ENCODE measurements at regions not wholly inside any gene's neighbourhood (a gene's known extent, or its start where the extent isn't known, plus 50 kb on each side); places are given as distances from the start of the nearest gene placed in this dataset.

GRCh38 chr4:138696771-138697170, 318.8 kb upstream of the NOCT start:
- no peaks in the 10 kb centered on the region for H3K36me3 ChIP-seq
- H3K4me3 ChIP-seq = no peak overlapping the region
- no peak for TF ChIP-seq Cebpa-rat (IDR thresholded peaks at IDR 0.05)
- no peak overlapping the region for H3K27ac ChIP-seq
- peaks cover 0 to 8% (median 0%) of the 10 kb centered on the region in 10 experiments; a peak in 2 of 20 replicates for H3K4me1 ChIP-seq
- H3K4me2 ChIP-seq = no peak overlapping the region
- no peaks in the 10 kb centered on the region for H4K20me1 ChIP-seq
- no peaks in the 10 kb centered on the region for H3K9me3 ChIP-seq (replicated peaks in 1 of 11)
- no peaks in the 10 kb centered on the region for H3K27me3 ChIP-seq
- H3K9ac ChIP-seq = no peak overlapping the region

- H3K9ac ChIP-seq = no peak overlapping the region
- H3K9me3 ChIP-seq (replicated peaks in 1 of 11) = no peaks in the 10 kb centered on the region
- no peak overlapping the region for H3K4me3 ChIP-seq
- H3K4me1 ChIP-seq = peaks cover 0 to 8% (median 0%) of the 10 kb centered on the region in 10 experiments; a peak in 2 of 20 replicates
- H3K36me3 ChIP-seq = no peaks in the 10 kb centered on the region
- no peak overlapping the region for H3K4me2 ChIP-seq
- no peaks in the 10 kb centered on the region for H4K20me1 ChIP-seq
- H3K27ac ChIP-seq = no peak overlapping the region
- no peaks in the 10 kb centered on the region for H3K27me3 ChIP-seq
- no peak for TF ChIP-seq Cebpa-rat (IDR thresholded peaks at IDR 0.05)
Observed at GRCh38 chr4:138696058-138696457, 319.5 kb upstream of the NOCT start.

GRCh38 chr4:138693526-138693925, 322.1 kb upstream of the NOCT start:
- no peak for TF ChIP-seq Cebpa-rat (IDR thresholded peaks at IDR 0.05)
- no peak overlapping the region for H3K27ac ChIP-seq
- no peak overlapping the region for H3K4me3 ChIP-seq
- H3K36me3 ChIP-seq = no peaks in the 10 kb centered on the region
- no peaks in the 10 kb centered on the region for H3K27me3 ChIP-seq
- H3K9ac ChIP-seq = no peak overlapping the region
- H4K20me1 ChIP-seq = no peaks in the 10 kb centered on the region
- H3K4me2 ChIP-seq = no peak overlapping the region
- peaks cover 0 to 8% (median 0%) of the 10 kb centered on the region in 10 experiments; a peak in 2 of 20 replicates for H3K4me1 ChIP-seq
- no peaks in the 10 kb centered on the region for H3K9me3 ChIP-seq (replicated peaks in 1 of 11)

GRCh38 chr4:138692411-138692810, 323.2 kb upstream of the NOCT start:
- no peak for TF ChIP-seq Cebpa-rat (IDR thresholded peaks at IDR 0.05)
- Histone ChIP-seq H3K4me2 (no peak overlapping the region), H3K9me3 (replicated peaks in 1 of 11) (no peaks in the 10 kb centered on the region), H3K4me3 (no peak overlapping the region), H3K27me3 (no peaks in the 10 kb centered on the region), H3K27ac (no peak overlapping the region), H3K4me1 (peaks cover 0 to 8% (median 0%) of the 10 kb centered on the region in 10 experiments; a peak in 2 of 20 replicates), H4K20me1 (no peaks in the 10 kb centered on the region), H3K9ac (no peak overlapping the region), H3K36me3 (no peaks in the 10 kb centered on the region)

- no peak overlapping the region for H3K4me3 ChIP-seq
- TF ChIP-seq Cebpa-rat (IDR thresholded peaks at IDR 0.05) = no peak
- H3K36me3 ChIP-seq = no peaks in the 10 kb centered on the region
- H3K9me3 ChIP-seq (replicated peaks in 1 of 11) = no peaks in the 10 kb centered on the region
- no peaks in the 10 kb centered on the region for H3K27me3 ChIP-seq
- H4K20me1 ChIP-seq = no peaks in the 10 kb centered on the region
- H3K9ac ChIP-seq = no peak overlapping the region
- H3K27ac ChIP-seq = no peak overlapping the region
- H3K4me1 ChIP-seq = peaks cover 0 to 8% (median 0%) of the 10 kb centered on the region in 10 experiments; a peak in 2 of 20 replicates
- no peak overlapping the region for H3K4me2 ChIP-seq
Observed at GRCh38 chr4:138689593-138689992, 326.0 kb upstream of the NOCT start.

GRCh38 chr4:138689187-138689586, 326.4 kb upstream of the NOCT start:
- Histone ChIP-seq H3K4me1 (peaks cover 0 to 7% (median 0%) of the 10 kb centered on the region in 10 experiments; a peak in 2 of 20 replicates), H3K4me2 (no peak overlapping the region), H3K27me3 (no peaks in the 10 kb centered on the region), H3K9me3 (replicated peaks in 1 of 11) (no peaks in the 10 kb centered on the region), H3K9ac (no peak overlapping the region), H3K36me3 (no peaks in the 10 kb centered on the region), H4K20me1 (no peaks in the 10 kb centered on the region), H3K27ac (no peak overlapping the region), H3K4me3 (no peak overlapping the region)
- no peak for TF ChIP-seq Cebpa-rat (IDR thresholded peaks at IDR 0.05)

- Histone ChIP-seq H3K4me2 (no peak overlapping the region), H3K9me3 (replicated peaks in 1 of 11) (no peaks in the 10 kb centered on the region), H4K20me1 (no peaks in the 10 kb centered on the region), H3K27me3 (no peaks in the 10 kb centered on the region), H3K9ac (no peak overlapping the region), H3K4me1 (peaks cover 0 to under 1% (median 0%) of the 10 kb centered on the region in 10 experiments; a peak in 1 of 20 replicates), H3K27ac (no peak overlapping the region), H3K4me3 (no peak overlapping the region), H3K36me3 (no peaks in the 10 kb centered on the region)
- no peak for TF ChIP-seq Cebpa-rat (IDR thresholded peaks at IDR 0.05)
Observed at GRCh38 chr4:138688408-138689085, 327.0 kb upstream of the NOCT start.

GRCh38 chr4:138686106-138686835, 329.3 kb upstream of the NOCT start:
- Histone ChIP-seq H3K4me1 (no peaks in the 10 kb centered on the region), H3K4me2 (no peak overlapping the region), H3K27me3 (no peaks in the 10 kb centered on the region), H3K4me3 (no peak overlapping the region), H3K9ac (no peak overlapping the region), H3K36me3 (no peaks in the 10 kb centered on the region), H3K9me3 (replicated peaks in 1 of 11) (no peaks in the 10 kb centered on the region), H3K27ac (no peak overlapping the region), H4K20me1 (no peaks in the 10 kb centered on the region)
- no peak for TF ChIP-seq Cebpa-rat (IDR thresholded peaks at IDR 0.05)

GRCh38 chr4:138685316-138685715, 330.3 kb upstream of the NOCT start:
- no peak overlapping the region for H3K4me2 ChIP-seq
- H3K4me3 ChIP-seq = no peak overlapping the region
- no peak overlapping the region for H3K9ac ChIP-seq
- H3K27ac ChIP-seq = no peak overlapping the region
- H3K4me1 ChIP-seq = no peaks in the 10 kb centered on the region
- no peak for TF ChIP-seq Cebpa-rat (IDR thresholded peaks at IDR 0.05)
- H4K20me1 ChIP-seq = no peaks in the 10 kb centered on the region
- no peaks in the 10 kb centered on the region for H3K27me3 ChIP-seq
- H3K36me3 ChIP-seq = no peaks in the 10 kb centered on the region
- no peaks in the 10 kb centered on the region for H3K9me3 ChIP-seq (replicated peaks in 1 of 11)
